Ovary (tissue), 3 donors: ENCODE measurements at regions not wholly inside any gene's neighbourhood (a gene's known extent, or its start where the extent isn't known, plus 50 kb on each side); places are given as distances from the start of the nearest gene placed in this dataset.

ENCODE experiments used
- POLR2A ChIP-seq: fragments of 450-650 bp; IDR thresholded peaks from one replicate; pipeline ENCODE4 v1.6.1; 2017; ENCODE audit warnings: antibody characterized with exemption, mild to moderate bottlenecking, moderate library complexity
- TF ChIP-seq, protein P1 (sequence below), 3 donors: fragments of 450-650 bp in 2 of 3; fragments of 200-600 bp in 1 of 3; IDR thresholded peaks; one replicate each; pipeline versions ENCODE4 v1.5.1 to v1.8.0; 2016 to 2022; ENCODE audit warnings: antibody characterized with exemption in 3 of 3, mild to moderate bottlenecking in 1 of 3
- donor health status: DM: no; HTN: no; CAD: no.

DNA sequence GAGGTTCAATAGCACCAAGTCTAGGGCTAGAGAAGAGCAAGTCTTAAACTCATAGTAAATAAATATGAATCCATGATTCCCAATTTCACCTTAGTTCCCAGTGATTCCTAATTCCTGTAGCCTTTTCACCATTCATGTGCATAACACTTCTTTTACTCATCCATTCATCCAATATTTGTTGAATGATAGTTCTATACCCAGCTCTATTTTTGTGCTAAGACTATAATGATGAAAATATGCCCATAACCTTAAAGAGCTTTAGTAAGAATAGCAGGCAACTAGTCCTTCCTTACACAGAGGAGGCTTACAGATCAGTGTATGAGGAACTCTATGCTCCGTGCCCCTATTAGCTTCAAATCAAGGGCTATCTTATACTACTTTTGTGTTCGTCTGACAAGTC, 280.2 kb upstream of the CHRM2 start:
- TF ChIP-seq, protein P1, sequence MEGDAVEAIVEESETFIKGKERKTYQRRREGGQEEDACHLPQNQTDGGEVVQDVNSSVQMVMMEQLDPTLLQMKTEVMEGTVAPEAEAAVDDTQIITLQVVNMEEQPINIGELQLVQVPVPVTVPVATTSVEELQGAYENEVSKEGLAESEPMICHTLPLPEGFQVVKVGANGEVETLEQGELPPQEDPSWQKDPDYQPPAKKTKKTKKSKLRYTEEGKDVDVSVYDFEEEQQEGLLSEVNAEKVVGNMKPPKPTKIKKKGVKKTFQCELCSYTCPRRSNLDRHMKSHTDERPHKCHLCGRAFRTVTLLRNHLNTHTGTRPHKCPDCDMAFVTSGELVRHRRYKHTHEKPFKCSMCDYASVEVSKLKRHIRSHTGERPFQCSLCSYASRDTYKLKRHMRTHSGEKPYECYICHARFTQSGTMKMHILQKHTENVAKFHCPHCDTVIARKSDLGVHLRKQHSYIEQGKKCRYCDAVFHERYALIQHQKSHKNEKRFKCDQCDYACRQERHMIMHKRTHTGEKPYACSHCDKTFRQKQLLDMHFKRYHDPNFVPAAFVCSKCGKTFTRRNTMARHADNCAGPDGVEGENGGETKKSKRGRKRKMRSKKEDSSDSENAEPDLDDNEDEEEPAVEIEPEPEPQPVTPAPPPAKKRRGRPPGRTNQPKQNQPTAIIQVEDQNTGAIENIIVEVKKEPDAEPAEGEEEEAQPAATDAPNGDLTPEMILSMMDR (IDR thresholded peaks at IDR 0.05): no peak
- TF ChIP-seq POLR2A: no peak
